Gastroesophageal sphincter (tissue), 2 donors: ENCODE measurements at regions not wholly inside any gene's neighbourhood (a gene's known extent, or its start where the extent isn't known, plus 50 kb on each side); places are given as distances from the start of the nearest gene placed in this dataset.

ENCODE experiments used
- POLR2A ChIP-seq, 2 donors: fragments of 450-650 bp; IDR thresholded peaks; one replicate each; pipeline ENCODE4 v1.6.1; 2017; ENCODE audit warnings: antibody characterized with exemption in 2 of 2, mild to moderate bottlenecking in 2 of 2, moderate library complexity in 1 of 2
- POLR2AphosphoS5 ChIP-seq: sonication (generic); formaldehyde crosslinking; IDR thresholded peaks from one replicate; pipeline ENCODE4 v1.6.1; 2017; ENCODE audit warnings: antibody characterized with exemption

GRCh38 chr18:46356278-46357033, 252.3 kb downstream of the HAUS1 start:
- TF ChIP-seq POLR2A (IDR thresholded peaks at IDR 0.05) (no peak), POLR2AphosphoS5 (no peak)
